Ureter (tissue), 1 donor: ENCODE measurements at regions not wholly inside any gene's neighbourhood (a gene's known extent, or its start where the extent isn't known, plus 50 kb on each side); places are given as distances from the start of the nearest gene placed in this dataset.
A peak's percentile ranks its signal among the peaks of the same experiment; 100 is the strongest.
"Not testable (repeated sequence)": the region's sequence is repeated elsewhere in the genome, so short reads cannot be mapped to it uniquely, and the experiment has no call there.

Experiments
- DNase-seq: peaks from one replicate; pipeline ENCODE4 v3.0.0-alpha.2; 2020; ENCODE audit warnings: low spot score
- donor health status: DM: yes; HTN: yes; CAD: no.

GRCh38 chr13:79187917-79188690, 218.0 kb downstream of the RBM26 start:
- no peak for DNase-seq

GRCh38 chr13:79185580-79185979, 220.5 kb downstream of the RBM26 start:
- DNase-seq, result no peak

GRCh38 chr13:79183231-79183630, 222.8 kb downstream of the RBM26 start:
- no peak for DNase-seq

GRCh38 chr13:79173691-79174090, 232.4 kb downstream of the RBM26 start:
- not testable (repeated sequence) for DNase-seq

GRCh38 chr13:79172924-79173323, 233.1 kb downstream of the RBM26 start:
- DNase-seq, result not testable (repeated sequence)

- no peak for DNase-seq
Observed at GRCh38 chr13:79171141-79172061, 234.7 kb downstream of the RBM26 start.

- DNase-seq, result no peak
Observed at GRCh38 chr13:79160818-79161217, 245.2 kb downstream of the RBM26 start.

GRCh38 chr13:79155883-79156282, 250.2 kb downstream of the RBM26 start:
- no peak for DNase-seq

- no peak for DNase-seq
Observed at GRCh38 chr13:79149210-79149609, 256.8 kb downstream of the RBM26 start.

- DNase-seq, result no peak
Observed at GRCh38 chr13:79141082-79141481, 265.0 kb downstream of the RBM26 start.

GRCh38 chr13:79128158-79128557, 277.9 kb downstream of the RBM26 start:
- DNase-seq, result no peak

- DNase-seq, result no peak
Observed at GRCh38 chr13:79126706-79127105, 279.3 kb downstream of the RBM26 start.

GRCh38 chr13:79124183-79124582, 281.9 kb downstream of the RBM26 start:
- DNase-seq, result no peak

- no peak for DNase-seq
Observed at GRCh38 chr13:79121286-79121685, 284.8 kb downstream of the RBM26 start.

- DNase-seq, result peak; percentile 38
Observed at GRCh38 chr13:79119578-79120107, 286.4 kb downstream of the RBM26 start.

- DNase-seq, result no peak
Observed at GRCh38 chr13:79112016-79112415, 294.0 kb downstream of the RBM26 start.

GRCh38 chr13:79108914-79109643, 297.0 kb downstream of the RBM26 start:
- no peak for DNase-seq

- DNase-seq, result no peak
Observed at GRCh38 chr13:79098596-79098995, 307.5 kb downstream of the RBM26 start.

GRCh38 chr13:79097201-79097600, 308.9 kb downstream of the RBM26 start:
- DNase-seq, result no peak

- no peak for DNase-seq
Observed at GRCh38 chr13:79096099-79096498, 310.0 kb downstream of the RBM26 start.

- no peak for DNase-seq
Observed at GRCh38 chr13:79090552-79091124, 315.4 kb downstream of the RBM26 start.
